CD4-positive, alpha-beta T cell (primary cell): ENCODE measurements at regions not wholly inside any gene's neighbourhood (a gene's known extent, or its start where the extent isn't known, plus 50 kb on each side); places are given as distances from the start of the nearest gene placed in this dataset.

ENCODE experiments used
- ATAC-seq: fragments of 200-7000 bp; cut with Tn5 transposase; one replicate; pipeline ENCODE4 v1.10.0; 2022; ENCODE audit warnings: mild to moderate bottlenecking; ENCODE audit not compliant: poor library complexity
- CTCF ChIA-PET: fragments of 350-600 bp; sonication (Branson Sonifier 250); formaldehyde crosslinking; loops from one replicate; lab custom pipeline; 2021; ENCODE audit warnings: antibody characterized with exemption, inconsistent platforms; lab: Charles Lee
- POLR2A ChIA-PET: fragments of 350-600 bp; sonication (Branson Sonifier 250); formaldehyde crosslinking; loops from one replicate; lab custom pipeline; 2021; ENCODE audit warnings: antibody characterized with exemption, inconsistent platforms; lab: Charles Lee
- DNase-seq, 14 experiments: peaks; one replicate each; pipeline ENCODE4 v3.0.0-alpha.2; 2013 to 2020; ENCODE audit warnings: mixed read lengths in 2 of 14
- H3K27ac ChIP-seq, 2 donors: one replicate each; pipeline versions ENCODE4 v1.5.1 to v1.7.0; 2013; ENCODE audit warnings: low read length in 2 of 2, low read depth in 1 of 2, mild to moderate bottlenecking in 1 of 2
- H3K27me3 ChIP-seq, 2 experiments: 1 replicate in 1 of 2; 2 replicates in 1 of 2; pipeline versions ENCODE4 v1.6.1 to v1.7.0; 2013; ENCODE audit warnings: low read length in 2 of 2, control low read depth in 1 of 2, mild to moderate bottlenecking in 1 of 2, moderate library complexity in 1 of 2; ENCODE audit not compliant: insufficient read depth in 2 of 2, control insufficient read depth in 1 of 2
- H3K36me3 ChIP-seq: one replicate; pipeline ENCODE4 v1.6.1; 2013; ENCODE audit warnings: low read length, control low read depth; ENCODE audit not compliant: insufficient read depth
- H3K4me1 ChIP-seq: one replicate; pipeline ENCODE4 v1.6.1; 2013; ENCODE audit warnings: low read length, control low read depth; ENCODE audit not compliant: insufficient read depth
- H3K4me3 ChIP-seq: one replicate; pipeline ENCODE4 v1.5.1; 2013; ENCODE audit warnings: mild to moderate bottlenecking, low read length, moderate library complexity
- H3K9me3 ChIP-seq, 2 experiments: 1 replicate in 1 of 2; 2 replicates in 1 of 2; pipeline versions ENCODE4 v1.6.1 to v1.7.0; 2013; ENCODE audit warnings: low read length in 2 of 2, mild to moderate bottlenecking in 2 of 2, control low read depth in 1 of 2, moderate library complexity in 1 of 2; ENCODE audit not compliant: control insufficient read depth in 1 of 2, insufficient read depth in 1 of 2
- H3K27ac Mint-ChIP-seq: one replicate; pipeline ENCODE4 v1.8.0; 2020; ENCODE audit warnings: mixed read lengths
- H3K27me3 Mint-ChIP-seq: one replicate; pipeline ENCODE4 v1.8.0; 2021; ENCODE audit warnings: mixed read lengths
- H3K36me3 Mint-ChIP-seq: one replicate; pipeline ENCODE4 v1.8.0; 2021; ENCODE audit warnings: low read depth, mixed read lengths
- H3K4me1 Mint-ChIP-seq: one replicate; pipeline ENCODE4 v1.8.0; 2021; ENCODE audit warnings: low read depth, mixed read lengths
- H3K4me3 Mint-ChIP-seq: one replicate; pipeline ENCODE4 v1.8.0; 2020; ENCODE audit warnings: mild to moderate bottlenecking, mixed read lengths
- H3K9me3 Mint-ChIP-seq: one replicate; pipeline ENCODE4 v1.8.0; 2020; ENCODE audit warnings: mixed read lengths
- CTCF ChIP-seq: fragments of 200-600 bp; IDR thresholded peaks from one replicate; pipeline ENCODE4 v1.8.0; 2022; ENCODE audit warnings: antibody characterized with exemption, mild to moderate bottlenecking
- intact Hi-C, 2 experiments: fragments of 100-400 bp; cut with DNase I in 1 of 2; cut with micrococcal nuclease in 1 of 2; formaldehyde crosslinking; loops; one replicate each; pipeline versions ENCODE4 v1.15.1 to v1.9.0; 2023 to 2025; cut with DNase I, micrococcal nuclease

GRCh38 chr4:148827781-148828180, 385.6 kb upstream of the NR3C2 start:
- POLR2A ChIA-PET, result no interaction called here

GRCh38 chr4:148823419-148823769, 381.2 kb upstream of the NR3C2 start:
- no peak overlapping the region for H3K4me3 ChIP-seq
- Mint-ChIP-seq H3K4me3 (no peak overlapping the region), H3K36me3 (no peaks in the 10 kb centered on the region), H3K4me1 (no peaks in the 10 kb centered on the region), H3K27ac (no peak overlapping the region), H3K27me3 (no peaks in the 10 kb centered on the region), H3K9me3 (no peaks in the 10 kb centered on the region)
- no peak overlapping the region for H3K27ac ChIP-seq
- no peaks in the 10 kb centered on the region for H3K27me3 ChIP-seq
- intact Hi-C loops, result no loop called here
- CTCF ChIA-PET, result no interaction called here
- no peaks in the 10 kb centered on the region for H3K36me3 ChIP-seq
- POLR2A ChIA-PET, result no interaction called here
- DNase-seq (no peak), ATAC-seq (no peak)
- TF ChIP-seq CTCF, result no peak
- H3K9me3 ChIP-seq, result no peaks in the 10 kb centered on the region
- no peaks in the 10 kb centered on the region for H3K4me1 ChIP-seq

More at GRCh38 chr4:148827781-148828180, 385.6 kb upstream of the NR3C2 start:
- no peaks in the 10 kb centered on the region for H3K4me1 ChIP-seq
- no peaks in the 10 kb centered on the region for H3K36me3 Mint-ChIP-seq
- H3K27ac Mint-ChIP-seq, result no peak overlapping the region
- H3K4me3 Mint-ChIP-seq, result no peak overlapping the region
- ATAC-seq (no peak), DNase-seq (no peak)
- H3K36me3 ChIP-seq, result no peaks in the 10 kb centered on the region
- no peaks in the 10 kb centered on the region for H3K27me3 ChIP-seq
- H3K27ac ChIP-seq, result no peak overlapping the region
- H3K9me3 Mint-ChIP-seq, result no peaks in the 10 kb centered on the region
- CTCF ChIA-PET, result no interaction called here
- no peak overlapping the region for H3K4me3 ChIP-seq
- peaks cover 0 to 4% of the 10 kb centered on the region in 2 experiments for H3K9me3 ChIP-seq
- H3K4me1 Mint-ChIP-seq, result no peaks in the 10 kb centered on the region
- intact Hi-C loops, result no loop called here
- no peak for TF ChIP-seq CTCF
- H3K27me3 Mint-ChIP-seq, result peaks cover under 1% of the 10 kb centered on the region

GRCh38 chr4:148822572-148823418, 380.6 kb upstream of the NR3C2 start:
- H3K9me3 ChIP-seq, result no peaks in the 10 kb centered on the region
- no peaks in the 10 kb centered on the region for H3K9me3 Mint-ChIP-seq
- CTCF ChIA-PET, result no interaction called here
- no peak overlapping the region for H3K27ac Mint-ChIP-seq
- no peaks in the 10 kb centered on the region for H3K36me3 Mint-ChIP-seq
- no peak for DNase-seq
- H3K4me3 ChIP-seq, result no peak overlapping the region
- H3K4me1 Mint-ChIP-seq, result no peaks in the 10 kb centered on the region
- POLR2A ChIA-PET, result no interaction called here
- H3K27me3 Mint-ChIP-seq, result no peaks in the 10 kb centered on the region
- H3K27ac ChIP-seq, result no peak overlapping the region
- no peak overlapping the region for H3K4me3 Mint-ChIP-seq
- no peaks in the 10 kb centered on the region for H3K27me3 ChIP-seq
- no peak for ATAC-seq
- TF ChIP-seq CTCF, result no peak
- no peaks in the 10 kb centered on the region for H3K4me1 ChIP-seq
- H3K36me3 ChIP-seq, result no peaks in the 10 kb centered on the region
- intact Hi-C loops, result no loop called here
